ENCODE measurements at regions not wholly inside any gene's neighbourhood (a gene's known extent, or its start where the extent isn't known, plus 50 kb on each side); places are given as distances from the start of the nearest gene placed in this dataset.

DNA sequence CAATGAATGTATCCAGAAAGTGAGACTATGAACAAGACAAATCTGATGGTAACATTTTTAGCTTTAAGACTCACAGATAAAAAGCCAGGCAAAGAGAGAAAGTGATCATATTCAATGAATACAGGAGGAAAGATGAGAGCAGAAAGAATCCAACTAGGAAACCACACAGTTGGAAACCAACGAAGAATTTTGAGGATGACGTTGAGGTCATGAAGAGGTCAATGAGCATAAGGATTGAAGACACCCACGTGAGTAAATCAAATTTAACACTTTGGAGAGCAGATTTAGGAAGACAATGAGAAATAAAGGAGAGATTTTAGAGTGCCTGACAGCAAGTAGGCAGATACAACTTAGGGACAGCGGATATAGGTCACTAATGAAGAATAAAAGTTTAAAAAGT, 948.1 kb downstream of the KCNJ2 start:
- H3K27ac ChIP-seq (replicated peaks), result no peak overlapping the region
- no peak overlapping the region for H3K4me3 ChIP-seq
- DNase-seq, result no peak
- no peaks in the 10 kb centered on the region for H3K9me3 ChIP-seq (replicated peaks)
- no peaks in the 10 kb centered on the region for H3K36me3 ChIP-seq
- intact Hi-C loops (cut with micrococcal nuclease), result loop anchor here (5.0 to 10.0 kb wide), 2 partner anchors 345 to 1427 kb away; no protein-coding TSS in a partner anchor
- TF ChIP-seq, protein P1, sequence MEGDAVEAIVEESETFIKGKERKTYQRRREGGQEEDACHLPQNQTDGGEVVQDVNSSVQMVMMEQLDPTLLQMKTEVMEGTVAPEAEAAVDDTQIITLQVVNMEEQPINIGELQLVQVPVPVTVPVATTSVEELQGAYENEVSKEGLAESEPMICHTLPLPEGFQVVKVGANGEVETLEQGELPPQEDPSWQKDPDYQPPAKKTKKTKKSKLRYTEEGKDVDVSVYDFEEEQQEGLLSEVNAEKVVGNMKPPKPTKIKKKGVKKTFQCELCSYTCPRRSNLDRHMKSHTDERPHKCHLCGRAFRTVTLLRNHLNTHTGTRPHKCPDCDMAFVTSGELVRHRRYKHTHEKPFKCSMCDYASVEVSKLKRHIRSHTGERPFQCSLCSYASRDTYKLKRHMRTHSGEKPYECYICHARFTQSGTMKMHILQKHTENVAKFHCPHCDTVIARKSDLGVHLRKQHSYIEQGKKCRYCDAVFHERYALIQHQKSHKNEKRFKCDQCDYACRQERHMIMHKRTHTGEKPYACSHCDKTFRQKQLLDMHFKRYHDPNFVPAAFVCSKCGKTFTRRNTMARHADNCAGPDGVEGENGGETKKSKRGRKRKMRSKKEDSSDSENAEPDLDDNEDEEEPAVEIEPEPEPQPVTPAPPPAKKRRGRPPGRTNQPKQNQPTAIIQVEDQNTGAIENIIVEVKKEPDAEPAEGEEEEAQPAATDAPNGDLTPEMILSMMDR (IDR thresholded peaks at IDR 0.05; ENCODE audit: borderline replicate concordance), result no peak
- no peaks in the 10 kb centered on the region for H3K4me1 ChIP-seq
- H3K27me3 ChIP-seq (ENCODE audit: low read depth), result peaks cover 19% of the 10 kb centered on the region

DNA sequence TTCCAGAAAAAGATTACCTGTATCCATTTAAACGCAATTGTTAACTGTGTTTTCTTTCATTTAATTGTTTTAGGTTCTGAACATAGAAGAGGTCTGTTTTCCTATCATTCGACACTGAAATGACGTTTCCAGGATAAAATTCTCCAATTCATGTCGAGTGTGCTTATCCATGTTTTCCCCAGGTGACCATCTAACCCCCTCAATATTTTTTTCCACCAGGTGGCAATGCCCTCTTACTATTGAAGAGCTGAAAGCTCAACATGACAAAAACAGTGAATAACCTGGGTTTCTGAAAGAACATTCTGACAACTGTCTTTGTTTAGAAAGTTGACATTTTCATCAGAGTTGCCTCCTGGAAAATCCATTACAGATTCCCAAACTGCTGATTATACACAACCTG, 948.7 kb downstream of the KCNJ2 start:
- Histone ChIP-seq H3K4me3 (no peak overlapping the region), H3K36me3 (no peaks in the 10 kb centered on the region), H3K9me3 (replicated peaks) (no peaks in the 10 kb centered on the region), H3K4me1 (no peaks in the 10 kb centered on the region), H3K27me3 (ENCODE audit: low read depth) (peaks cover 19% of the 10 kb centered on the region), H3K27ac (replicated peaks) (no peak overlapping the region)
- TF ChIP-seq, protein P1 (IDR thresholded peaks at IDR 0.05; ENCODE audit: borderline replicate concordance), result peak; percentile 61
- DNase-seq, result no peak
- intact Hi-C loops (cut with micrococcal nuclease), result loop anchor here (5.0 to 10.0 kb wide), 2 partner anchors 344 to 1427 kb away; no protein-coding TSS in a partner anchor

DNA sequence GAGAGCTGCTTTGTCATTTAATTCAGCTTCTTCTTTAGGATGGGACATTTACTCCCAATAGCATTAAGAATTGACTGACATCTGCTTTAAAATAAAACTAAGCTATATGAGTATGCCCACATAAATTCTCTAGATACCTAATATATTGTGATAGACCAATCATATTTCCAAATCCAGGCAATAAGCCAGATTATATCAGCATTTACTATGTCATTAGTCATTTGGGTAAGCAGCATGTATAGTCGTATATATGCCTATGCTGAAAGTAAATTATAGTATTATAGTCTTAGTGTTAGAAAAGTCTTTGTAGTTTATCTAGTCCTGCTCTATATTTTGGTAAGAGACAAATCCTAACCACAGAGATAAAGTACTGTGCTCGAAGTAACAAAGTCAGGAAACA, 958.1 kb downstream of the KCNJ2 start:
- intact Hi-C loops (cut with micrococcal nuclease), result no loop called here
- H3K4me3 ChIP-seq, result no peak overlapping the region
- no peaks in the 10 kb centered on the region for H3K27me3 ChIP-seq (ENCODE audit: low read depth)
- DNase-seq, result no peak
- no peak overlapping the region for H3K27ac ChIP-seq (replicated peaks)
- H3K9me3 ChIP-seq (replicated peaks), result peaks cover 3% of the 10 kb centered on the region
- no peaks in the 10 kb centered on the region for H3K36me3 ChIP-seq
- no peaks in the 10 kb centered on the region for H3K4me1 ChIP-seq
- TF ChIP-seq, protein P1 (IDR thresholded peaks at IDR 0.05; ENCODE audit: borderline replicate concordance), result no peak

DNA sequence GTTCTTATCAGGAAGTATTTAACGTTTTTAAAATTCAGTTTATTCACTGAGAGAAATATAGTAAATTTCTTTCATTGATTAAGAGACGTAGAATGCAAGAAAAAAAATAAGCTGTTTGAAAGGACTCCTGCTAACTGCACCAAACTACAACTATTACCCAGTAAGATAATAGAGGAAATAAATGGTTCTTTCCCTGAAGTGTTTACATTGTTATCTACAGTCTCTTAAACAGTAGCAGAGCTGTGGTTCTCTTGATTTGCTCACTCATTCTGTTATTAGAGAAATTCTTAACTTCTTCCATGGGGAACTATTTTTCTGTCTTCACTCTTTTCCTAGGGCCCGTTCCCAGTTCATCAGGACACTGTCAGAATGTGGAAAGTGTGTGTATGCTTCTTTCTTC, 973.0 kb downstream of the KCNJ2 start:
- no peaks in the 10 kb centered on the region for H3K36me3 ChIP-seq
- no peaks in the 10 kb centered on the region for H3K9me3 ChIP-seq (replicated peaks)
- H3K27ac ChIP-seq (replicated peaks), result no peak overlapping the region
- no peaks in the 10 kb centered on the region for H3K27me3 ChIP-seq (ENCODE audit: low read depth)
- intact Hi-C loops (cut with micrococcal nuclease), result no loop called here
- H3K4me1 ChIP-seq, result no peaks in the 10 kb centered on the region
- TF ChIP-seq, protein P1 (IDR thresholded peaks at IDR 0.05; ENCODE audit: borderline replicate concordance), result no peak
- no peak for DNase-seq
- no peak overlapping the region for H3K4me3 ChIP-seq

DNA sequence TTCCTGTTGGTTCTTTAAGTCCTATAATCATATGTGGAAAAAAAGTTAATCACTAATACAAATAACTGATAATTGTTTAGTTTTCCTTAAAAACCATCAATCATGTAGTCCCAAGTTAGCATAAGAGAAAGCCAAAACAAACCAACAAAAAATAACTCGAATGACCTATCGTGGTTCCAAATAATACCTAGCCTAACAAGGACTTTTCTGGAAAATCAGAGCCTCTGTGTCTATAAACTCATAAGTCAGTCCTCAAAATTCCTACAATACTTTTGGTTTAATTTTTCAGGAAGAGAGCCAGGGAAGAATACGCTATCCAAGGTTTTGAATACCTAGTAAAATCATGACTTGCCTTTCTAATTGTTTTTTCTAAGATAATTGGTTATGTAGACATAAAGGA, 975.3 kb upstream of the SOX9 start:
- Histone ChIP-seq H3K27ac (replicated peaks) (no peak overlapping the region), H3K4me1 (no peaks in the 10 kb centered on the region), H3K27me3 (ENCODE audit: low read depth) (no peaks in the 10 kb centered on the region), H3K4me3 (no peak overlapping the region), H3K9me3 (replicated peaks) (no peaks in the 10 kb centered on the region), H3K36me3 (no peaks in the 10 kb centered on the region)
- intact Hi-C loops (cut with micrococcal nuclease), result no loop called here
- no peak for DNase-seq
- TF ChIP-seq, protein P1 (IDR thresholded peaks at IDR 0.05; ENCODE audit: borderline replicate concordance), result no peak

DNA sequence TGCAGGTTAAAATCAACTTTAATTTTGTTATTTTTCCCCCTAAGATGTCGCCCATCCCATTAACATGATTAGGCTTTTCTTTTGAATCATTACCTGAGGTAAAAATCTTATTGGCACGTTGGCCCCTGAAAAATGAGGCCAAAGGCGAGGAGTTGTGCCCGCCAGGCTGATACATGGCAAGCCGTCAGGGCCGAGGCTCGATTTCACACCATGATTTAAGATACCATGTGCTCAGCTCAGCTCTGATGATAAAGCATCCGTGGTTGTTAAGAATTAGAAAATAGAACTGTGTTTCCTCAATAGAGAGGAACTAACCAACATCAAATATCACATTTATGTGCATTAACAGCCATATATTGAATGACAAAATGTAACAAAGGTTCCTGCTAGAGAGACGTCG, 972.9 kb upstream of the SOX9 start:
- H3K27ac ChIP-seq (replicated peaks), result no peak overlapping the region

More for the DNA sequence above, 972.9 kb upstream of the SOX9 start:
- H3K9me3 ChIP-seq (replicated peaks), result no peaks in the 10 kb centered on the region
- H3K36me3 ChIP-seq, result no peaks in the 10 kb centered on the region
- DNase-seq, result no peak
- no peak overlapping the region for H3K4me3 ChIP-seq
- TF ChIP-seq, protein P1 (IDR thresholded peaks at IDR 0.05; ENCODE audit: borderline replicate concordance), result no peak
- no peaks in the 10 kb centered on the region for H3K4me1 ChIP-seq
- no peaks in the 10 kb centered on the region for H3K27me3 ChIP-seq (ENCODE audit: low read depth)
- intact Hi-C loops (cut with micrococcal nuclease), result no loop called here
